GM19238 (cell line): ENCODE measurements at regions not wholly inside any gene's neighbourhood (a gene's known extent, or its start where the extent isn't known, plus 50 kb on each side); places are given as distances from the start of the nearest gene placed in this dataset.
"Not testable (repeated sequence)": the region's sequence is repeated elsewhere in the genome, so short reads cannot be mapped to it uniquely, and the experiment has no call there.

Experiments
- DNase-seq: peaks from one replicate; pipeline ENCODE4 v3.0.0; 2011; ENCODE audit warnings: low spot score; ENCODE audit not compliant: insufficient read length

DNA sequence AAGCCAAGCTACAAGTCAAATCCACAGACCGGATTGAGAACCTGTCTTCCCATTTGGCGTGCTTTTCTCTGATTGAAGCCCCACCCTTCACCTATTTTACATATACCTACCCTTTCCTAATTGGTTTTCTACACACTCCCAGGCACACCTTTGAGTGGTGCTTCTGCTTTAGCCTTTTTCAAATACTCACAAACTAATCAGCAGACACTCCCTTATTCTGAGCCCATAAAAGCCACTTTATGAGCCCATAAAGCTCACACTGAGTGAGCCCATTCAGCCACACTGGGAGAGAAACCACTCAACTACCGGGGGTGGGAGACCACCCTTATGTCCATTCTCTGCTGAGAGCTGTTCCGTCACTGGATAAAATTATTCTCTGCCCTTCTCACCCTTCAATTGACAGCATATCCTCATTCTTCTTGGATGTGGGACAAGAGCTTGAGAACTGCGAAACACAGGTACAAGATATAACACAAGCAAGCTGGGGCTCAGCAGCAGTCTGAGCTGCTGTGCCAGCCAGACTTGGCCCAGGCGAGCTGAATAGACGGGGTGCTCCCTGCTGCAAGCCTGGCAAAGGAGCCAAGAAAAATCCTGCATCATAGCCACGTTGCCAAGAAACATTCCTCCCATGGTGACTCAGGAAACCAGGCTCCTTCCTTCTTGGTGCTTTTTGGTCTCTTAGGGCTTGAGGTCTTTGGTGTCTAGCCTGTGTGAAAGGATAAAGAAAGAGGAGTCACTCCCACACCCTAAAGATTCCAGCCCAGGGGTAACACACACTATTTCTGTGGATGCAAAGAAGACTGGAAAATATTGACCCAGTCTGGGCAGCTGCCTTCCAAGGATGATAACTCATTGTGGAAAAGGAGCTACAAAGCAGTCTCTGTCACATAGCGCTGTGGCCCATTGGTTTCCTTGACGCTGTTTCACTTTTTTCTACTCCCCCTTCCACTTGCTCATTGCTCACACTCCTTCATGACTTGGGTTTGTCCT lies 609.7 kb downstream of the MCTP2 start:
- no peak for DNase-seq

DNA sequence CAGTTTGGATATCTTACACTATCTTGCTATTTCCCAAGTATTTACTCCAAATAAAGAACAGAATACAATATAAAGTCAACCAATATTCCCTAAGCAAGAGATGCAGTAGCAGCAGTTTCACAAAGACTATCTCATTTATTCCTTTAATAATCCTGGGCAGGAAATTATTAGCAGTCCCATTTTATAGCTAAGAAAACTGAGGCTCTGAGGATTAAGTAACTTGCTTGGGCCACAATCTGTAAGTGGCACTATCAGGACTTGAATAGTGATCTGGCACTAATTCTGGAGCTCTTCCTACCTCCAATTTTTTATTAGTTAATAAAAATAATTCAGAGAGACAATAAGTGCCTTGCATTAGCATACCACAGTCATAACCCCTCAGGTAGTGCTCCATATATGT lies 611.7 kb downstream of the MCTP2 start:
- DNase-seq = no peak

DNA sequence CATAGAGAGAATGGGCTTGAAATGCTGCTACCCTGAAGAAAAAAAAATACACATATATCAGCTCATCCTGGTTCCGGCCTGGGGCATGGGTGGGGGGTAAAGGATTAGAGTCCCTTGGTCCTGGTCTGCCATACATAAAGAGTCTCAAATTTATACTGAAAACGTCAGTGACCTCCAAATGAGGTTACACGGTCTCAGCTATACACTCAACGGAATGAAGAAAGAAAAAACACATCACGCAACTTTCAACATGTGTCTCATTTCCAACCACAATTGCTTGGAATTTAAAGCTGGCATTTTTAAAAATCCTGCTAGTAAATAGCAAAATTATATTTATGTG lies 612.8 kb downstream of the MCTP2 start:
- DNase-seq = no peak

DNA sequence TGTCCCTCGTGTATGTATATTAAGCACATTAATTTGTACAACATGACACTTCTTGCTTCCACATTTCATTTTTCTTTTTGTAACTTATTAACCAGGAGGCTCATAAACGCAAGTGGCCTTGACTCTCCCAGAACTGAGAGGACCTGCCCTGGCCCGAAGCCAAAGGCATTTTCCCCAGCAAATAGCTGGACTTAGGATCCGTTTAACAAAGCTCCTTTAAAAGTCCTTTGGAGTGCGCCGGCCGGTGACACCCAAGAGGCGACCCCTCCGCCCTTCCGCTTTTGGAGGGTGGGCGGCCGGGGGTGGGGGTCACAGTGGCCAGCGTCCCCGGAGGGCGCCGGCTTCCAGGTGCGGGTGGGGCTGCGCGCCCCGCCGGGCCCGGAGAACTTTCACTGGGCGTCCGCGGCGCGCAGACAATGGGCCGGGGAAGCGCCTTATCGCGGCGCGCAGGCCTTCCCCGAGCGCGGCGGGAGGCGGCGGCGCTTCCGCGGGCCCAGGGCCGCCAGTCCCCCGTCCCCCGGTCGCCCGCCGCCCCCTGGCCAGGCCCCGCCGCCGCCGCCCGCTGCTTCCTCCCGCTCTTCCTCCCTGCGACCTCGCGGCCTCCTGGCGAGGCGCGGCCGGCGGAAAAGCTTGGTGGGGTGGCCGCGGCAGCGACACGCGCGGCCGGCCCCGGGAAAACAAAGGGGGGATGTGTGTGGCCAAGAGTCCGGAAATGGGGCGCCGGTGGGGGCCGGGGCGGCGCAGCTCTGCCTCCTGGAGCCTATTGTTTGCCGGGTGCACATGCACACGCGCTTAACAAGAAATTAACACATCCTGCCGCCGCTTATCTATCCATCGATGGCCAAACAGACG lies 613.4 kb downstream of the MCTP2 start:
- no peak for DNase-seq

DNA sequence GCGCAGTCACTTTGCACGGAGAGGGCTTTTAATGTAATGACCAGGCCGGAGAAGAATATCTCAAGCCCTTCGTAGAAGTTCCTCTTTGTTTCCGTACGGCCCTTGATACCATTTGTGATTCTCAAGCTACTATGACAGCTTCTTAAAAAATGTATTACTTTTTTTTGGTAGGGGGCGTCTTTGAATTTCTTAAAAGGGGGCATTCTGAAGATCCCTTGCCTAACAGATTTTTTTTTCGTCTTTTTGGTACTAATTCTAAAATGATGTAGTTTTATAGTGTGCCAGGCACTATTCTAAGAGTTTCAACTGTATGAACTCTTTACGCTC lies 614.0 kb downstream of the MCTP2 start:
- no peak for DNase-seq

DNA sequence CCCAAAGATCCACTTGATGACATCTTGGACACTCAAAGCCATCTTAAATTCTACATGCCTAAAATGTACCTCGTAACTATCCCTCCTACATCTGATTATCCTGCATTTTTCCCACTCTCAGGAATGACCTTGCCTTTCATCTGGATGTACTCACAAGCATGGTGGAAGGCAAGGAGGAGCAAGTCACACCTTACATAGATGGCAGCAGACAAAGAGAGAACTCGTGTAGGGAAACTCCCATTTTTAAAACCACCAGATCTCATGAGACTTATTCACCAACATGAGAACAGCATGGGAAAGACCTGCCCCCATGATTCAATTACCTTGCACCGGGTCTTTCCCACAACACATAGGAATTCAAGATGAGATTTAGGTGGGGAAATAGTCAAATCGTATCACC lies 616.0 kb downstream of the MCTP2 start:
- no peak for DNase-seq

DNA sequence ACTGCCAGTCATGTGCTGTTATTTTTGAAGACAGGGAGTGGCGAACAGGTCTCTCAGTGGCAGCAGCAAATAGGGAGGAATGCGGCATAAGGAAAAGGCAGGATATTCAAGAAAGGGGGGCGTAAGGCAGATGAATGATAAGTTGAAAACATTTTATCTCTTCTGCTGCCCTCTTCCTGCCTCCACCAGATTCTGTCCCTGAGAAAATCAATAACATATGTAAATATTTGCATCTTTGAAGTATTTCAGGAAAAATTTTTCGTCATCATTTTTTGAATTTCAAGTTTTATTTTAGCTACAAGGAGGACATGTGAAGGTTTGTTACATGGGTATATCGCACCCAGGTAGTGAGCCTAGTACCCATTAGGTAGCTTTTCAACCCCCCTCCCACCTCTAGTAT lies 616.7 kb downstream of the MCTP2 start:
- no peak for DNase-seq

DNA sequence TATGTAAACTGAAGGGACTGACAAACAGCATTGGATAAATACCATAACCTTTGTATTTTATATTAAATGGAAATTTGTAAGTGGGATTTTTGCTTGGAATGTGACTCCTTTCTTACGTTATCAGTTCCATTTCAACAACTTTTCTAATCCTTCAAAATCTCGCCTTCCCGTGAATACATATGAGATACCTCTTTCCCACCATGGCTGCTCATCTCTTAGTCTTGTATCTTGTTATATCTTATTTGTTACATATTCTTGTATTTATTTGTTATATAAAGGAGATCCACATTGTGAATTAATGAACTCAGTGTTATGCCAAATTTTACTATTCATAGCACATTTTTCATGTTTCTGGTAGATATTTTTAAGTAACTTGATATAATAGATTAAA lies 623.7 kb downstream of the MCTP2 start:
- no peak for DNase-seq

DNA sequence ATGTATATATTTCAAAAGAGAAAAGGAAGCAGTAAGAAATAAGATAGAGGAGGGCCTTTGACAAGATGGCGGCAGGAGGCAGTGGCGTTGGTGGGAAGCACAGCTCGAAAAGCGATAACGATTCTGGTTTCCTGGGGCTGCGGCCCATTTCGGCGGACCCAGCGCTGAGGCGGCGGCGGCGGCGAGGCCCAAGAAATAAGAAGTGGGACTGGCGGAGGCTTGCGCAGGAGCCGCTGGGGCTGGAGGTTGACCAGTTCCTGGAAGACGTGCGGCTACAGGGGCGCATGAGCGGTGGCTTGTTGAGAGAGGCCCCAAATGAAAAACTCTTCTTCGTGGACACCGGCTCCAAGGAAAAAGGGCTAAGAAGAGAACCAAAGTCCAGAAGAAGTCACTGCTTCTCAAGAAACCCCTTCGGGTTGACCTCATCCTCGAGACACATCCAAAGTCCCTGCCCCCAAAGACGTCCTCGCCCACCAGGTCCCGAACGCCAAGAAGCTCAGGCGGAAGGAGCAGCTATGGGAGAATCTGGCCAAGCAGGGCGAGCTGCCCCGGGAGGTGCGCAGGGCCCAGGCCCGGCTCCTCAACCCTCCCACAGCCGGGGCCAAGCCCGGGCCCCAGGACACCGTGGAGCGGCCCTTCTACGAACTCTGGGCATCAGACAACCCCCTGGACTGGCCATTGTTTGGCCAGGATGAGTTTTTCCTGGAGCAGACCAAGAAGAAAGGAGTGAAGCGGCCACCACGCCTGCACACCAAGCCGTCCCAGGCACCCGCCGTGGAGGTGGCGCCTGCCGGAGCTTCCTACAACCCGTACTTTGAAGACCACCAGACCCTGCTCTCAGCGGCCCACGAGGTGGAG lies 624.3 kb downstream of the MCTP2 start:
- no peak for DNase-seq

DNA sequence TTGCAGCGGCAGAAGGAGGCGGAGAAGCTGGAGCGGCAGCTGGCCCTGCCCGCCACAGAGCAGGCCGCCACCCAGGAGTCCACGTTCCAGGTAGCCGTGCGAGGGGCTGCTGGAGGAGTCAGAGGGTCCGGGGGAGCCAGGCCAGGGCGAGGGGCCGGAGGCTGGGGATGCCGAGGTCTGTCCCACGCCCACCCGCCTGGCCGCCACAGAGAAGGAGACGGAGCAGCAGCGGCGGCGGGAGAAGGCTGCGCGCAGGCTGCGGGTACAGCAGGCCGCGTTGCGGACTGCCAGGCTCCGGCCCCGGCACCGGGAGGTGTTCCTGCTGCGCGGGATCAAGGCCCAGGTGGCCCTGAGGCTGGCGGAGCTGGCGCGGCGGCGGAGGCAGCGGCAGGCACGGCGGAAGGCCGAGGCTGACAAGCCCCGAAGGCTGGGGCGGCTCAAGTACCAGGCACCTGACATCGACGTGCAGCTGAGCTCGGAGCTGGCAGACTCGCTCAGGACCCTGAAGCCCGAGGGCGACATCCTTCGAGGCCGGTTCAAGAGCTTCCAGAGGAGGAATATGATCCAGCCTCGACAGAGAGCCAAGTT lies 625.0 kb downstream of the MCTP2 start:
- no peak for DNase-seq

DNA sequence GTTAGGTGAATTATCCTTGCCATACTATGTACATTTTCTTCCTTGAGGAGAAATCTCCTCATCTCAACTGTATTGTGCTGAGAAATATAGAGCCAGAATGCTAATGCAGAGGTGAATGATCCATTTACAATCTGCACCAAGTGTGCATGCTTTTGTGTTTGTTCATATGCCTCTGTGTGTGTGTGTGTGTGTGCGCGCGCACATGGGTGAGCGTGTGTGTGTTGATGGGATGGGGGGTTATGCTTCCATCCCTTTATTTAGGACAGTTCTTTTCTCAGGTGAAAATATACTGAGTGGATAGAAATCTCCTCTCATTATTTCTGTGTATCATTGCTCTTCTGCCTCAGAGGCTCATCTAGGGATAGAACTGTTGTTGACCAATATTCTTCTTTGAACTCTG lies 626.1 kb downstream of the MCTP2 start:
- DNase-seq = no peak

DNA sequence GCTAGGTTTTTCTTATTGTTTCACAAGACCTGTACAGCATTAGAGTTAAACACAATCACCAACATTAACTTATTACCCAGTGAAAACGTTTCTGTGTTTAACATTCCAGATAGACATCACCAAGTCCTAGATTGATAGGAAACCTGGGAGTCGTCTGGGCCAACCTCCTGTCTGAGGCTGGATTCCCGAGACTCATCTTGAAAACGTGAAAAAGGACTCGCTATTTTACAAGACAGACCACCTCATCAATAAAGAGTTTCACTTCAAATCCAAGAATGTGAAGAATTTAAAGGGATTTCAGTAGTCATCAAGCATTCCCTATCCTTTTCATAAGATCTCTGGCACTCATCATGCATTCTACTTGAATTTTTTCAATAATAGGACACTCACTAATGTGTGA lies 626.6 kb downstream of the MCTP2 start:
- no peak for DNase-seq

DNA sequence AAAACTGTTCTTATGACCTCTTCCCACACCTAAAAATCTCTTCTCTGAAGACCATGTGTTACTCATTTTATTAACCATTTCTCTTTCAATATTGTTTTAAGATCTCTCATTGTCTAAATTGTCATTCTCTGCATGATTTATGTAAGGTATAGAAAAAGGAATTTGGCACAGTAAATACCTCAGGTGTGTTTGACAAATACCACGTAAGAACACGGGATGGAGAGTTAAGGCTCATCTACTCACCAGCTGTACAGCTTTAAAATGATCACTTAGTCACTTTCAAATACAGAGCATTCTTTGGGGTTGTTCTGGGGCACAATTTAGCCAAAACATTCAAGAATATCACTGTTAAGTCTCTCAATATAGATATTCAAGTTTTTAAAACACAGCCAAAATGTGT lies 627.1 kb downstream of the MCTP2 start:
- DNase-seq = no peak

DNA sequence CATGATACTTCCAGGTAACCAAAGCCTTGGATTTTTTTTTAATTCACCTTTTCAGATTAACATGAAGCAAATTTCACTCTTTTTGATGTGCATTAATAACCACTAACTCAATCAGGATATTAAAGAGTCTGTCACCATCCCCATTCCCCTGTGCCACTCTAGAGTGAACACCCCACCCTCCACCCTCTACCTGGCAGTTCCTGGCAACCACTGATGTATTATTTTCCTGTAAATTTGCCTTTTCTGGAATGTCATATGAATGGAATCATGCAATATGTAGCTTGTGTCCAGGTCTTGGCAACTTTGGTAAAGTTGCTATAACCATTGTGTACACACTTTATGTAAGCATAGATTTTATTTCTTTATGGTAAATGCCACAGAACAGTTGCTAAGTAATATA lies 627.6 kb downstream of the MCTP2 start:
- DNase-seq = no peak

DNA sequence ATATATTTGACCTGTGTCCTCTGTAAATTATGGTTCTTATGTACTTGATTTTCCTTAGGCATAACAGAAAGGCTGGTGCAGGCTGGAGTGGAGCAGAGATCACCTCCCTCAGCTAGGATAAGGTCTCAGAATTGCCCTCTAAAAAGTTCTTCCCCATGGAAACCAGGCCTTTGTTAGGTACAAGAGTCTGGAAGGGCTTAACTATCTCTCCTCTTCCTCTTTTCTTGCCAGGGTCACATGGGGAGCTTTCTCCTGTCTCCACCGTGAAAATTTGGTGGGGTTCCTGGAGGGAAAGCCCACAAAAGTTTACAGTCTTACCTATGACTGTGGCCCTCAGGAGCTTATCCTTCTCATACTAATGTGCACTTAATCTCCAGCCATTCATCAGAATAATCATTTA lies 633.2 kb downstream of the MCTP2 start:
- no peak for DNase-seq

DNA sequence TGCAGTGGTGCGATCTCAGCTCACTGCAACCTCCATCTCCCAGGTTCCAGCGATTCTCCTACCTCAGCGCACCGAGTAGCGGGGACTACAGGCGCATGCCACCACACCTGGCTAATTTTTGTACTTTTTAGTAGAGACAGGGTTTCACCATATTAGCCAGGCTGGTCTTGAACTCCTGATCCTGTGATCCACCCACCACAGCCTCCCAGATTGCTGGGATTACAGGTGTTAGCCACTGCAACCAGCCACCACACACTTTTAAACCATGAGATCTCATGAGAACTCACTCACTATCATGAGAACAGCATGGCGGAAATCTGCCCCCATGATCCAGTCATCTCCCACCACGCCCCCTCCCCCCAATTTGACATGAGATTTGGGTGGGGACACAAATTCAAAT lies 636.9 kb downstream of the MCTP2 start:
- DNase-seq = not testable (repeated sequence)

DNA sequence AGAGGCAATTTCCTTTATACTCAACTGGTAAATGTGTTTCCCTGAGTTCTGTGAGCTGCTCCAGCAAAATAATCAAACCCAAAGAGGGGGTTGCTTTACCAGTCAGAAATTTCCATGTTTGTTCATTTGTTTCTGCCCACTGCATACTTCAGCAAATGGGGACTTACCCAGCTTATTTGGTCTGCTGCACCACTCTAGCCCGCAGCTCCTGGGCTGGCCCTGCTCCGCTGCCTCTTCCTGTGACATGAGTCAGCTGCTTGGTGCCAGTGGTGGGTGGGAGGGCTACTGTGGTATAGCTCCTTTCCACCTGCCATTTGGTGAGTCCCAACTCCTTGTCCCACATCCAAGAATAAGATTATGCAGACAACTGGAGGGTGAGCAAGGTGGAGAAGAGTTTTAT lies 644.2 kb downstream of the MCTP2 start:
- no peak for DNase-seq

DNA sequence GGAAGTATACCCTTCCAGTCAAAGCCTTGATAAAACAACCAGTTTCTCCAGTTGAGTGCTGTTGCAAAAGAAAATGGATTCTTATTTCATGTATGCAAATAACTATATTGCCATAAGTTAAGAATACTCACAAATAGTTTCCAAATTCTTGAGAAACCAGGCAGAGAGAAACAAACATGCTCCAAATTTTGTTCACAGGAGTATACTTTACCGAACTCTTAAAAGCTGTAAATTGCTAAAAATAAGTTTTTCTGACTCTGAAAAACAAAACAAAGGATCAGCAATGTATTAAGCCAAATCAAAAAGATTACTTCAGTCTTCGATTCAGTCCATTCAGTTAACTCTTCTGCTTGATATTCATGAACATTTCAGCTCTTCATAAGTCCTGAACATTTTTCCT lies 646.5 kb downstream of the MCTP2 start:
- no peak for DNase-seq

DNA sequence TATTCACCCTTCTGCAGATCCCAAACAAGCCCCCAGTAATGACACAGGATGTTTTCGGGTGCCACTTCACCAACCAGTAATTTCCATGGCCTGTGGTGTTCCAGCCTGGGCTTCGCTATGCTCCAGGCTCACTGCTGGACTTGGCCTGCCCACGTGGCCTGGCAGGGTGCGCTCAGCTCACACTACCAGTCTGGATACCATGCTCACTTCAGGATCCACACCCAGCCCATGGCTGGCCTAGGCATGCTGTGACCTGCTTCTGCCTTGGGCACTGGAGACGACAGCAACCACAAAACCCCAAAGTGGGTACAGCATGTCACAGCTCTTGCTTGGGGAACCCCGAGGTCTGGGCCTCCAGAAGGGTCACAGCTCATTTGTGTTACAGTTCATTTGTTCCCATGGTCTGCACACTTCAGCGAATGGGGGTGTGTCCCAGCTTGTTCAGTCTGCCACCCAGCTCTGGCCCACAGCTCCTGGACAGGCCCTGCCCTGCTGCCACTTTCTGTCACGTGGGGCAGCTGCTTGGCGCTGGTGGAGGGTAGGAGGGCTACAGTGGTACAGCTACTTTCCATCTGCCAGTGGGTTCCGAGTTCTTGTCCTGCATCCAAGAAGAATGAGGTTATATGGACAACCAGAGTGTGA lies 650.8 kb downstream of the MCTP2 start:
- no peak for DNase-seq

DNA sequence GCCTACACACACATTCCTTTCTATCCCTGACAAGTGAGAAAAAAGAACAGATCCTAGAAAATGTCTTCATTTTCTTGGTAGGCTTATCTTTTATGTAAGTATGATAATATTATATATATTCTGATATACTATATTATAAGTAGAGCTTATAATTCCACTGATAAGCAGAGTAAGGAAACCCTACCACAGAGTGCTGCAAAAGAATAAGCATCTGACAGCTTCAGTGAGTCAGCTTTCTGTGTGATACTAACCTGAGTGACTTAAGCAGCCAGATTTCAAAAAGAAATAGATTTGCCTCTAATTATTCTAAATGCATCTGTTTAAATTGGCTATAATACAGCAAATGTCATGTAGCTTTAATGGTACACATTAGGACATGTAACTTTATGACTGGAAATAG lies 656.0 kb downstream of the MCTP2 start:
- no peak for DNase-seq

DNA sequence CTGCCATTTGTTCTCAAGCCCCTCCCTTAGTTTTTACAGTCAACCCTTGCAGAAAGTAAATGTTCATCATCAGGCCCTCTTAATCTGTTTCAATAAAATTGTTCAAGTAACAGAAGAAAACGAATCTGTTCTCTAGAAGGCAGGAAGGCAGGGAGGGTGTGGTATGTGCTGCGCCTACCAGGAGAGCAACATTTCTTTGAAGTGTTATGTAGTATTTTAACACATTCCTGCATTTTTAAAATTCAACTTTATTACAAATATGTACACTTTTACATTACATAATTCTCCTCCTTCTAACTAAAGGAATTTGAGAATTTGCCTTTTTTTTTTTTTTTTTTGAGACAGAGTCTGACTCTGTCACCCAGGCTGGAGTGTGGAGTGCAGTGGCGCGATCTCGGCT lies 657.8 kb downstream of the MCTP2 start:
- DNase-seq = no peak
